ENCODE measurements at regions not wholly inside any gene's neighbourhood (a gene's known extent, or its start where the extent isn't known, plus 50 kb on each side); places are given as distances from the start of the nearest gene placed in this dataset.

GRCh38 chr2:12818416-12819102 is 101.8 kb downstream of the TRIB2 start:
- Mint-ChIP-seq H3K36me3 (ENCODE audit: low read depth) (no peaks in the 10 kb centered on the region), H3K27ac (no peak overlapping the region), H3K9me3 (no peaks in the 10 kb centered on the region), H3K4me3 (no peak overlapping the region), H3K27me3 (ENCODE audit: low read depth) (peaks cover 32% of the 10 kb centered on the region), H3K4me1 (ENCODE audit: low read depth) (peaks cover 2% of the 10 kb centered on the region)

- H3K36me3 Mint-ChIP-seq (ENCODE audit: low read depth): no peaks in the 10 kb centered on the region
- H3K27ac Mint-ChIP-seq: no peak overlapping the region
- no peak overlapping the region for H3K4me3 Mint-ChIP-seq
- peaks cover 32% of the 10 kb centered on the region for H3K27me3 Mint-ChIP-seq (ENCODE audit: low read depth)
- H3K9me3 Mint-ChIP-seq: no peaks in the 10 kb centered on the region
- peaks cover 2% of the 10 kb centered on the region for H3K4me1 Mint-ChIP-seq (ENCODE audit: low read depth)
These were observed 102.4 kb downstream of the TRIB2 start for GRCh38 chr2:12819103-12819475.

GRCh38 chr2:12819721-12820120 is 103.0 kb downstream of the TRIB2 start:
- Mint-ChIP-seq H3K4me1 (ENCODE audit: low read depth) (peaks cover 2% of the 10 kb centered on the region), H3K27me3 (ENCODE audit: low read depth) (peaks cover 32% of the 10 kb centered on the region), H3K36me3 (ENCODE audit: low read depth) (no peaks in the 10 kb centered on the region), H3K4me3 (no peak overlapping the region), H3K27ac (no peak overlapping the region), H3K9me3 (no peaks in the 10 kb centered on the region)

- Mint-ChIP-seq H3K27me3 (ENCODE audit: low read depth) (peaks cover 32% of the 10 kb centered on the region), H3K4me3 (no peak overlapping the region), H3K36me3 (ENCODE audit: low read depth) (no peaks in the 10 kb centered on the region), H3K9me3 (no peaks in the 10 kb centered on the region), H3K27ac (no peak overlapping the region), H3K4me1 (ENCODE audit: low read depth) (peaks cover 2% of the 10 kb centered on the region)
These were observed 104.9 kb downstream of the TRIB2 start for GRCh38 chr2:12821656-12822055.

- H3K27ac Mint-ChIP-seq: no peak overlapping the region
- H3K27me3 Mint-ChIP-seq (ENCODE audit: low read depth): peaks cover 23% of the 10 kb centered on the region
- H3K4me3 Mint-ChIP-seq: no peak overlapping the region
- H3K4me1 Mint-ChIP-seq (ENCODE audit: low read depth): no peaks in the 10 kb centered on the region
- no peaks in the 10 kb centered on the region for H3K9me3 Mint-ChIP-seq
- H3K36me3 Mint-ChIP-seq (ENCODE audit: low read depth): no peaks in the 10 kb centered on the region
These were observed 107.6 kb downstream of the TRIB2 start for GRCh38 chr2:12824351-12824777.

GRCh38 chr2:12824778-12825379 is 108.1 kb downstream of the TRIB2 start:
- no peaks in the 10 kb centered on the region for H3K9me3 Mint-ChIP-seq
- H3K4me3 Mint-ChIP-seq: no peak overlapping the region
- H3K4me1 Mint-ChIP-seq (ENCODE audit: low read depth): no peaks in the 10 kb centered on the region
- no peaks in the 10 kb centered on the region for H3K36me3 Mint-ChIP-seq (ENCODE audit: low read depth)
- peaks cover 25% of the 10 kb centered on the region for H3K27me3 Mint-ChIP-seq (ENCODE audit: low read depth)
- H3K27ac Mint-ChIP-seq: no peak overlapping the region

- Mint-ChIP-seq H3K27ac (no peak overlapping the region), H3K4me3 (no peak overlapping the region), H3K9me3 (no peaks in the 10 kb centered on the region), H3K36me3 (ENCODE audit: low read depth) (no peaks in the 10 kb centered on the region), H3K27me3 (ENCODE audit: low read depth) (peaks cover 17% of the 10 kb centered on the region), H3K4me1 (ENCODE audit: low read depth) (no peaks in the 10 kb centered on the region)
These were observed 110.0 kb downstream of the TRIB2 start for GRCh38 chr2:12826781-12827180.

GRCh38 chr2:12827721-12828120 is 111.0 kb downstream of the TRIB2 start:
- Mint-ChIP-seq H3K27me3 (ENCODE audit: low read depth) (peaks cover 18% of the 10 kb centered on the region), H3K27ac (no peak overlapping the region), H3K36me3 (ENCODE audit: low read depth) (no peaks in the 10 kb centered on the region), H3K4me3 (no peak overlapping the region), H3K4me1 (ENCODE audit: low read depth) (no peaks in the 10 kb centered on the region), H3K9me3 (no peaks in the 10 kb centered on the region)

GRCh38 chr2:12828980-12829379 is 112.2 kb downstream of the TRIB2 start:
- Mint-ChIP-seq H3K4me3 (no peak overlapping the region), H3K27me3 (ENCODE audit: low read depth) (peaks cover 18% of the 10 kb centered on the region)

GRCh38 chr2:12831016-12831415 is 114.3 kb downstream of the TRIB2 start:
- Mint-ChIP-seq H3K4me3 (no peak overlapping the region), H3K27ac (no peak overlapping the region), H3K4me1 (ENCODE audit: low read depth) (no peaks in the 10 kb centered on the region), H3K36me3 (ENCODE audit: low read depth) (no peaks in the 10 kb centered on the region), H3K27me3 (ENCODE audit: low read depth) (peaks cover 25% of the 10 kb centered on the region), H3K9me3 (no peaks in the 10 kb centered on the region)

More at GRCh38 chr2:12828980-12829379, 112.2 kb downstream of the TRIB2 start:
- Mint-ChIP-seq H3K27ac (no peak overlapping the region), H3K9me3 (no peaks in the 10 kb centered on the region), H3K4me1 (ENCODE audit: low read depth) (no peaks in the 10 kb centered on the region), H3K36me3 (ENCODE audit: low read depth) (no peaks in the 10 kb centered on the region)

GRCh38 chr2:12834239-12834638 is 117.5 kb downstream of the TRIB2 start:
- no peak overlapping the region for H3K27ac Mint-ChIP-seq

GRCh38 chr2:12835733-12836132 is 119.0 kb downstream of the TRIB2 start:
- Mint-ChIP-seq H3K27me3 (ENCODE audit: low read depth) (peaks cover 28% of the 10 kb centered on the region), H3K36me3 (ENCODE audit: low read depth) (no peaks in the 10 kb centered on the region), H3K9me3 (no peaks in the 10 kb centered on the region), H3K4me1 (ENCODE audit: low read depth) (no peaks in the 10 kb centered on the region), H3K27ac (no peak overlapping the region), H3K4me3 (no peak overlapping the region)

More at GRCh38 chr2:12834239-12834638, 117.5 kb downstream of the TRIB2 start:
- Mint-ChIP-seq H3K36me3 (ENCODE audit: low read depth) (no peaks in the 10 kb centered on the region), H3K4me1 (ENCODE audit: low read depth) (no peaks in the 10 kb centered on the region), H3K4me3 (no peak overlapping the region), H3K27me3 (ENCODE audit: low read depth) (peaks cover 25% of the 10 kb centered on the region), H3K9me3 (no peaks in the 10 kb centered on the region)

- no peak overlapping the region for H3K4me3 Mint-ChIP-seq
- no peak overlapping the region for H3K27ac Mint-ChIP-seq
- H3K4me1 Mint-ChIP-seq (ENCODE audit: low read depth): no peaks in the 10 kb centered on the region
- no peaks in the 10 kb centered on the region for H3K9me3 Mint-ChIP-seq
- peaks cover 39% of the 10 kb centered on the region for H3K27me3 Mint-ChIP-seq (ENCODE audit: low read depth)
- H3K36me3 Mint-ChIP-seq (ENCODE audit: low read depth): no peaks in the 10 kb centered on the region
These were observed 122.6 kb downstream of the TRIB2 start for GRCh38 chr2:12839339-12839738.

GRCh38 chr2:12841021-12841420 is 124.3 kb downstream of the TRIB2 start:
- no peaks in the 10 kb centered on the region for H3K36me3 Mint-ChIP-seq (ENCODE audit: low read depth)
- H3K4me3 Mint-ChIP-seq: no peak overlapping the region
- no peaks in the 10 kb centered on the region for H3K4me1 Mint-ChIP-seq (ENCODE audit: low read depth)
- H3K9me3 Mint-ChIP-seq: no peaks in the 10 kb centered on the region
- H3K27ac Mint-ChIP-seq: no peak overlapping the region
- peaks cover 44% of the 10 kb centered on the region for H3K27me3 Mint-ChIP-seq (ENCODE audit: low read depth)

- Mint-ChIP-seq H3K4me1 (ENCODE audit: low read depth) (no peaks in the 10 kb centered on the region), H3K27me3 (ENCODE audit: low read depth) (peaks cover 42% of the 10 kb centered on the region), H3K36me3 (ENCODE audit: low read depth) (no peaks in the 10 kb centered on the region), H3K27ac (no peak overlapping the region), H3K9me3 (no peaks in the 10 kb centered on the region), H3K4me3 (no peak overlapping the region)
These were observed 126.2 kb downstream of the TRIB2 start for GRCh38 chr2:12842917-12843316.

All from T-helper 1 cell treated with Interleukin-12 subunit alpha and Interleukin-12 subunit beta and Interleukin-4 antibody, amounts not matched to agents 30 μg/mL and 1 μg/mL, for 36 hours (primary cell).